GM18870 (cell line): ENCODE measurements at regions not wholly inside any gene's neighbourhood (a gene's known extent, or its start where the extent isn't known, plus 50 kb on each side); places are given as distances from the start of the nearest gene placed in this dataset.
"Not testable (repeated sequence)": the region's sequence is repeated elsewhere in the genome, so short reads cannot be mapped to it uniquely, and the experiment has no call there.

ENCODE experiments used
- ATAC-seq: cut with Tn5 transposase; IDR thresholded peaks from one replicate; pipeline ENCODE4 v1.9.1; 2021; ENCODE audit warnings: moderate library complexity; ENCODE audit not compliant: unreplicated experiment

DNA sequence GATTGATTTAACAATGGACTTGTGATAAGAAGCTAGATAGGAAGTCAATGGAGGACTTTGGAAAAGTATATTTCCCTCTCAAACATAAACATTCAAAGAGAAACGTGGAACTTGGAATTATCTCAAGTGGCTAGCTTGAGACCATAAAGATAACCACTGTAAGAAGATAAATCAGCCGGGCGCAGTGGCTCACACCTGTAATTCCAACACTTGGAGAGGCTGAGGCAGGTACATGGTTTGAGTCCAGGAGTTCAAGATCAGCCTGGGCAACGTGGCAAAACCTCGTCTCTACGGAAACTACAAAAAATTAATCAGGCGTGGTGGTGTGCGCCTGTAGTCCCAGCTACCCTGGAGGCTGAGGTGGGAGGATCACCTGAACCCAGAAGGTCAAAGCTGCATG lies 405.9 kb upstream of the ACVR2A start:
- ATAC-seq, result no peak

- ATAC-seq, result no peak
Observed at GRCh38 chr2:147433822-147434221, 411.0 kb upstream of the ACVR2A start.

- ATAC-seq, result no peak
Observed at GRCh38 chr2:147430408-147430807, 414.4 kb upstream of the ACVR2A start.

GRCh38 chr2:147428120-147428747 lies 416.6 kb upstream of the ACVR2A start:
- ATAC-seq, result no peak

DNA sequence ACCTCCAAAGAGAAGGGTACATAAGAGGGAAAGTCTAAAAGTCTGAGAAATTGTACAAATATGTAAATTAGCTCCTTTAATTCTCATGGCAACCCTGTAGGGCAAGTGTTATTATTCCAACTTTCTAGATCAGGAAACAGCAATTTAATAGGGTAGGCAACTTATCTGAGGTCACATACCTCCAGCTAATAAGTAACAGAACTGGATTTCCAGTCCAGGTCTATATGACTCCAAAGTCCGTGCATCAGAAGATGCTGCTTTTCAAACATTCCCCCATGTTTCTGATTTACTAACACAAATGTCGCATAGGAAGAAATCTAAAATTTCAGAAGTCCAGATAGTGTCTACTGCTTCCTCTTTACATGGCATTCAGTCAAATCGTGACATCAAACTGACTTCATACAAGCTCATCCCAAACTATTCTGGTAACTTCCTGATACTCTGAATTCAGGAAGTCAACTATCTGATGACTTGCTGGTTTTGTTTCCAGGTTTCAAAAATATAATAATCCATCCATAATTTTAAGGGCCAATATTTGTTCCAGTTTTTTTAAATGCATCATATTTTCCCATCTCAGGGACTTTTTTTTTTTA lies 419.3 kb upstream of the ACVR2A start:
- no peak for ATAC-seq

GRCh38 chr2:147424766-147425165 lies 420.1 kb upstream of the ACVR2A start:
- no peak for ATAC-seq

GRCh38 chr2:147420947-147421675 lies 423.7 kb upstream of the ACVR2A start:
- no peak for ATAC-seq

GRCh38 chr2:147420517-147420916 lies 424.3 kb upstream of the ACVR2A start:
- no peak for ATAC-seq

DNA sequence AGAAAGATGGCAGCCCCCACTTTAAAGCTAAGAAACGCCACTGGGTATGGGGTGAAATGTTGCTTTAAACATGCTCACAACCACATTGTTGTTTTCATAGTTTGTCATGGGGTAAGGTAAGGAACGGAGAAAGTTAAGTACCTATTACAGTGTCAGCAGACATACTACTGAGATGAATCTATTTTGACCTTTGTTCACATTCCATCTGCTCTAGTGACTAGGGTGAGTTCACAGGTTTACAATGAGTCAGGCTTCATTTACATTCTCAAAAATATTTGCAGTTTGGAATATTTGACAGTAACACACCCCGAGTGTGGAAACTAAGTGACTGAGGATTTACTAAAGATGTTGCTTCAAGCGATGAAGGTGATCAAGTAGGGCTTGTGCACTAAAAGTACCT lies 428.7 kb upstream of the ACVR2A start:
- no peak for ATAC-seq

DNA sequence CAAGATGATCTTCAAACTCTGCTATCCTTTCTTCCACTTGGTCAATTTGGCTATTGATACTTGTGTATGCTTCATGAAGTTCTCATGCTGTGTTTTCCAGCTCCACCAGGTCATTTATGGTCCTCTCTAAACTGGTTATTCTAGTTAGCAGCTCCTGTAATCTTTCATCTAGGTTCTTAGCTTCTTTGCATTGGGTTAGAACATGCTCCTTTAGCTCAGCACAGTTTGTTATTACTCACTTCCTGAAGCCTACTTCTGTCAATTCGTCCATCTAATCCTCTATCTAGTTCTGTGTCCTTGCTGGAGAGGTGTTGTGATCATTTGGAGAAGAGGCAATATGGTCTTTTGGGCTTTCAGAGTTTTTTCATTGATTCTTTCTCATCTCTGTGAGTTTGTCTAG lies 430.2 kb upstream of the ACVR2A start:
- ATAC-seq, result not testable (repeated sequence)

- no peak for ATAC-seq
Observed at GRCh38 chr2:147408357-147408756, 436.5 kb upstream of the ACVR2A start.

DNA sequence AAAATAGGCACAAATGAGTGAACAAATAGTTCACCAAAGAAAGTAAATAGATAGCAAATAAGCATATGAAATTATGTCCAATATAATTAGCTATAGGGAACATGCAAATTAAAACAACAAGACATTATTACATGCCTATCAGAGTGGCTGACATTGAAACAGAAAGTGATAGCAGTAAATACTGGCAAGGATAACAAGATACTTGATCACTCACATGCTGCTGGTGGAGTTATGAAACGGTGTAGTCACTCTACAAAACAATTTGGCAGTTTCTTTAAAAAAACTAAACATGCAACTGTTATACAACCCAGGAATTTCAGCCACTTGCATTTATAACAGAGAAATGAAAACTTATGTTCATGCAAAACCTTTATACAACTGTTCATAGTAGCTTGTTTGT lies 439.2 kb upstream of the ACVR2A start:
- peak; percentile 83 for ATAC-seq

- no peak for ATAC-seq
Observed at GRCh38 chr2:147398996-147399395, 445.8 kb upstream of the ACVR2A start.

DNA sequence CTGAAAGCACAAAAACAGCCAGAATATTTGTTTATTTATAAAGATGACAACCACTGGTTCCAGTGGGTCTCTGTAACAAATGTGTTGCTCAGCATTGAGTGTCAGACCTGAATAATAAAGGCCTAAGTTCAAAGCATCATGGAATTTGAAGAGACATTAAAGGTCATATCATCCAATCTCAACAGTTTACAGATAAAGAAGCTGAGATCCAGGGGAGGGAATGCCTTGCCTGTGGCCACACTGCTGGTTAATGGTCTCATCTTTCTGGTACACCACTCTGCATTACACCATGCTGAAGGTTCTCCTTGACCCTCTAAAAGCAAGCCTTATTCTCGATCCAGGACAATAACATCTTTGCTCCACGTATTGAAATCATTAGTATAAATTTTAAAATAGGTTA lies 446.5 kb upstream of the ACVR2A start:
- no peak for ATAC-seq

DNA sequence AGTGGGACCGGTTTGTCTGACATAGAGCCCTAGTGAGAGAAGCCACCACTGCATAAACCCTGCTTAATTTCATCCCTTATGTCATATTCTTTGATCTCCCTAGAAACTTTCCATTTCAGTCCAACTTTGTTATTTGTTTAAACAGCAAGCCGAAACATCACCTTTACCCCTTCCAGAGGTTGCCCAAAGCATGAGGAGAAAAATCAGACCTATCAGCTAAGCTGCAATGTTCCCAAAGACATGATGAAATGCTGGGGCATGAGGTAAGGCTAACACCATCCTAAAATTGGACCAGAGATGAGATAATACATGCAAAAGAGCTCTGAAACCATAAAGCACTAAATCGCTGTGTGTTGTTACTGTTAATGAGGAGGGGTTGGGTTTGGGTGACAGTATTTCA lies 447.9 kb upstream of the ACVR2A start:
- ATAC-seq, result no peak

- ATAC-seq, result no peak
Observed at GRCh38 chr2:147394179-147394790, 450.5 kb upstream of the ACVR2A start.

DNA sequence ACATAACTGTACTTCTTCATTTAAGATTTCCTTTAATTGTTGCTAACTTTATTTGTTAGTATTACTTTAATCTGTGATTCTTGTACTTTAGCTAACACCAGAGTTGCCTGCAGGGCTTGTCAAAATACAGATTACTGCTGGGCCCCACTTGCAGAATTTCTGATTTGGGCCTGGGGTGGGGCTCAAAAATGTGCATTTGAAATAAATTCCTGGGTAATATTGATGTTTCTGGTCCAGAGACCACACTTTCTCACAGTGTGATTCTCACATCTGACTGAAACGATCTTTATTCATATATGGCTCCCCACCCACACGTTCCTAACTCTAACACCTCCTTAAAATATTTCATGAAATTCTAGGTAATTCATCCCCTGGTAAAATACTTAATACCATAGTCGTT lies 452.6 kb upstream of the ACVR2A start:
- no peak for ATAC-seq

DNA sequence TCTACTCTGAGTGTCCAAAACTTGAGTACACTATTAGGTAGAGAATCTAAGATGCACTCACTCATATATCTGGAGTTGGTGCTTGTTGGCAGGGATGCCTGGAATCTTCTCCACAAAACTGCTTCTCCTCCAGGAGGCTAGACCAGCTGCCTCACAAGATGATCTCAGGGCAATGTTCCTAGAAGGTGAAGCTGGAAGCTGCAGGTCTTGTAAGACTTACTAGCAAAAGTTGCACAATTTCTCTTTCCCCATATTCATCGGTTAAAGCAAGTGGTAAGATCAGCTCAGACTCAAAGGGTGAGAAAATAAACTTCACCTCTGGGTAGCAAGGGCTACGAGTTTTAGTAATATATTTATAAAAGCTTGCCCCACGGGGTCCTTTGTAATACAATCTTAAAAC lies 454.4 kb upstream of the ACVR2A start:
- ATAC-seq, result no peak

GRCh38 chr2:147389218-147389617 lies 455.6 kb upstream of the ACVR2A start:
- no peak for ATAC-seq

DNA sequence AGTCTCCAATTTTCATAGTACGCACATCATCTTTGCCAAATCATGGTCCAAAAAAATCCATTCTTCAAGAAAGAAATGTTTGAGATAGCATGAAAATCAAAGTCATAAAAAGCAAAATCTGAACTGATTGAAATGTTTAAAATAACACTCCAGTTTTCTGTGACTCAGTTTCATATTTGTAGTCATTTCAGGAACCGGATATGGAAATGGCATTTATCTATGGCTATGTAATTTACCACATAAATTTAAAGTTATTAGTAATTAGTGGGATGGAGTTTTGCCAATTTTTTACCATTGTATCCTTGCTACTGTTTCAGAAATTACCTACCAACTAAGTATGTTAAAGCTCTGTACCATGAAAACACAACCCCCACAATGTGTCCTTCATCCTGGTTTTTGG lies 456.6 kb upstream of the ACVR2A start:
- no peak for ATAC-seq

- ATAC-seq, result no peak
Observed at GRCh38 chr2:147386284-147386683, 458.5 kb upstream of the ACVR2A start.

GRCh38 chr2:147385600-147385999 lies 459.2 kb upstream of the ACVR2A start:
- no peak for ATAC-seq
